Transverse colon (tissue), 4 donors: ENCODE measurements at regions not wholly inside any gene's neighbourhood (a gene's known extent, or its start where the extent isn't known, plus 50 kb on each side); places are given as distances from the start of the nearest gene placed in this dataset.
"Not testable (repeated sequence)": the region's sequence is repeated elsewhere in the genome, so short reads cannot be mapped to it uniquely, and the experiment has no call there.

Experiments
- DNase-seq: peaks from one replicate; pipeline ENCODE4 v3.0.0-alpha.2; 2019
- H3K27ac ChIP-seq, 4 donors: fragments of 200-600 bp; sonication (generic); 2 replicates each; pipeline ENCODE4 v1.5.1; 2016 to 2018; ENCODE audit warnings: inconsistent platforms in 4 of 4
- H3K27me3 ChIP-seq: fragments of 200-600 bp; sonication (generic); 2 replicates; pipeline ENCODE4 v1.5.1; 2017; ENCODE audit warnings: inconsistent platforms
- H3K36me3 ChIP-seq, 4 donors: fragments of 200-600 bp; sonication (generic); 2 replicates each; pipeline ENCODE4 v1.5.1; 2017 to 2019; ENCODE audit warnings: inconsistent platforms in 4 of 4
- H3K4me1 ChIP-seq, 4 donors: fragments of 200-600 bp; sonication (generic); 2 replicates each; pipeline ENCODE4 v1.5.1; 2017 to 2020; ENCODE audit warnings: inconsistent platforms in 4 of 4
- H3K4me3 ChIP-seq, 4 donors: fragments of 200-600 bp; sonication (generic); 1 replicate in 1 of 4; 2 replicates in 3 of 4; pipeline versions ENCODE4 v1.5.1 to v1.6.1; 2017 to 2019; ENCODE audit warnings: inconsistent platforms in 4 of 4
- H3K9me3 ChIP-seq, 2 donors: fragments of 200-600 bp; sonication (generic); 2 replicates each; pipeline ENCODE4 v1.5.1; 2017 to 2019; ENCODE audit warnings: inconsistent platforms in 2 of 2
- CTCF ChIP-seq, 5 experiments: fragments of 200-600 bp in 3 of 5; fragments of 450-650 bp in 2 of 5; sonication (generic) in 3 of 5; IDR thresholded peaks; 1 replicate in 2 of 5; 2 replicates in 3 of 5; pipeline ENCODE4 v1.5.1; 2016 to 2017; ENCODE audit warnings: antibody characterized with exemption in 5 of 5, inconsistent platforms in 3 of 5, mild to moderate bottlenecking in 2 of 5, moderate library complexity in 1 of 5
- EP300 ChIP-seq: sonication (generic); formaldehyde crosslinking; IDR thresholded peaks from one replicate; pipeline ENCODE4 v1.6.1; 2017; ENCODE audit warnings: antibody characterized with exemption, low read depth
- POLR2A ChIP-seq: fragments of 450-650 bp; IDR thresholded peaks from one replicate; pipeline ENCODE4 v1.6.1; 2016; ENCODE audit warnings: antibody characterized with exemption, mild to moderate bottlenecking, moderate library complexity
- POLR2AphosphoS5 ChIP-seq, 3 donors: sonication (generic); formaldehyde crosslinking; IDR thresholded peaks; one replicate each; pipeline ENCODE4 v1.6.1; 2016; ENCODE audit warnings: antibody characterized with exemption in 3 of 3
- whole genome bisulfite sequencing, 2 donors: methylation state at CpG; one replicate each; pipeline ENCODE4 v1.1.5; 2018; ENCODE audit warnings: low coverage in 1 of 2; 5-methylcytosine and 5-hydroxymethylcytosine counted together
- in situ Hi-C, 4 donors: fragments of 200-750 bp; cut with MboI; loops; one replicate each; pipeline versions ENCODE4 v1.15.0 to v1.15.1; 2017; ENCODE audit warnings: low sequenced_read_pairs in 3 of 4, low pct_ligation_motif_present in 1 of 4, low pct_unique_long_range_greater_than_20kb in 1 of 4
- intact Hi-C: fragments of 100-400 bp; cut with DNase I; formaldehyde crosslinking; loops from one replicate; pipeline ENCODE4 v1.15.1; 2023; ENCODE audit warnings: low total_unique reads

- in situ Hi-C loops = no loop called here
- no peaks in the 10 kb centered on the region for H3K27me3 ChIP-seq
- no peak overlapping the region for H3K4me3 ChIP-seq
- 75 to 78% methylated on average over 1 of the region's 1 CpG for WGBS, 2 donors
- H3K36me3 ChIP-seq = no peaks in the 10 kb centered on the region
- intact Hi-C loops = no loop called here
- H3K9me3 ChIP-seq = no peaks in the 10 kb centered on the region
- no peaks in the 10 kb centered on the region for H3K4me1 ChIP-seq
- no peak overlapping the region for H3K27ac ChIP-seq
- no peak for DNase-seq
- TF ChIP-seq EP300 = no peak
- TF ChIP-seq POLR2AphosphoS5 (IDR thresholded peaks at IDR 0.05) = no peak
- no peak for TF ChIP-seq POLR2A
- TF ChIP-seq CTCF (IDR thresholded peaks at IDR 0.05) = no peak
Observed at GRCh38 chr11:39361557-39361956, 2097.9 kb downstream of the LRRC4C start.

GRCh38 chr11:39345834-39346442 lies 2113.5 kb downstream of the LRRC4C start:
- TF ChIP-seq CTCF (IDR thresholded peaks at IDR 0.05) = no peak

GRCh38 chr11:39341461-39341860 lies 2118.0 kb downstream of the LRRC4C start:
- intact Hi-C loops = no loop called here

More at GRCh38 chr11:39345834-39346442, 2113.5 kb downstream of the LRRC4C start:
- no peak for DNase-seq
- no peaks in the 10 kb centered on the region for H3K4me1 ChIP-seq
- intact Hi-C loops (no loop called here), in situ Hi-C loops (no loop called here)
- H3K27ac ChIP-seq = no peak overlapping the region
- H3K4me3 ChIP-seq = no peak overlapping the region
- no peaks in the 10 kb centered on the region for H3K9me3 ChIP-seq
- no peaks in the 10 kb centered on the region for H3K36me3 ChIP-seq
- WGBS, 2 donors = 51 to 72% methylated on average over 3 to 5 of the region's 5 CpGs
- no peaks in the 10 kb centered on the region for H3K27me3 ChIP-seq

GRCh38 chr11:39333006-39333405 lies 2126.4 kb downstream of the LRRC4C start:
- H3K36me3 ChIP-seq, H3K27ac ChIP-seq, in situ Hi-C loops, H3K27me3 ChIP-seq, H3K4me3 ChIP-seq, DNase-seq, H3K4me1 ChIP-seq, H3K9me3 ChIP-seq: not testable (repeated sequence)
- intact Hi-C loops = loop anchor here (5.0 kb wide), 1 partner anchor 169 kb away; no protein-coding TSS in a partner anchor
- 88% methylated on average over 10 of the region's 21 CpGs; no CpG with 5 or more reads in 1 of the 2 donors for WGBS, 2 donors

More at GRCh38 chr11:39341461-39341860, 2118.0 kb downstream of the LRRC4C start:
- Histone ChIP-seq H3K4me3 (no peak overlapping the region), H3K9me3 (no peaks in the 10 kb centered on the region), H3K27ac (no peak overlapping the region), H3K36me3 (no peaks in the 10 kb centered on the region), H3K4me1 (no peaks in the 10 kb centered on the region), H3K27me3 (no peaks in the 10 kb centered on the region)
- TF ChIP-seq POLR2AphosphoS5 (IDR thresholded peaks at IDR 0.05) (no peak), POLR2A (no peak), CTCF (IDR thresholded peaks at IDR 0.05) (no peak), EP300 (no peak)
- WGBS, 2 donors = 90% methylated on average over 4 of the region's 4 CpGs; no CpG with 5 or more reads in 1 of the 2 donors
- in situ Hi-C loops = no loop called here
- no peak for DNase-seq

GRCh38 chr11:39327302-39327701 lies 2132.2 kb downstream of the LRRC4C start:
- no peaks in the 10 kb centered on the region for H3K9me3 ChIP-seq
- H3K27ac ChIP-seq = no peak overlapping the region
- intact Hi-C loops (no loop called here), in situ Hi-C loops (no loop called here)
- DNase-seq = no peak
- no peaks in the 10 kb centered on the region for H3K36me3 ChIP-seq
- H3K4me3 ChIP-seq = no peak overlapping the region
- no peaks in the 10 kb centered on the region for H3K27me3 ChIP-seq
- 38 to 42% methylated on average over 6 of the region's 6 CpGs for WGBS, 2 donors
- TF ChIP-seq CTCF (IDR thresholded peaks at IDR 0.05) (no peak), EP300 (no peak), POLR2A (no peak), POLR2AphosphoS5 (IDR thresholded peaks at IDR 0.05) (no peak)
- H3K4me1 ChIP-seq = no peaks in the 10 kb centered on the region

GRCh38 chr11:39311888-39312287 lies 2147.6 kb downstream of the LRRC4C start:
- intact Hi-C loops, DNase-seq, H3K27me3 ChIP-seq, H3K36me3 ChIP-seq, H3K4me3 ChIP-seq, H3K27ac ChIP-seq, H3K4me1 ChIP-seq, H3K9me3 ChIP-seq, in situ Hi-C loops: not testable (repeated sequence)
- WGBS, 2 donors = no CpG with 5 or more reads among the region's 21 CpGs
